ENCODE measurements at regions not wholly inside any gene's neighbourhood (a gene's known extent, or its start where the extent isn't known, plus 50 kb on each side); places are given as distances from the start of the nearest gene placed in this dataset.
"Not testable (repeated sequence)": the region's sequence is repeated elsewhere in the genome, so short reads cannot be mapped to it uniquely, and the experiment has no call there.

DNA sequence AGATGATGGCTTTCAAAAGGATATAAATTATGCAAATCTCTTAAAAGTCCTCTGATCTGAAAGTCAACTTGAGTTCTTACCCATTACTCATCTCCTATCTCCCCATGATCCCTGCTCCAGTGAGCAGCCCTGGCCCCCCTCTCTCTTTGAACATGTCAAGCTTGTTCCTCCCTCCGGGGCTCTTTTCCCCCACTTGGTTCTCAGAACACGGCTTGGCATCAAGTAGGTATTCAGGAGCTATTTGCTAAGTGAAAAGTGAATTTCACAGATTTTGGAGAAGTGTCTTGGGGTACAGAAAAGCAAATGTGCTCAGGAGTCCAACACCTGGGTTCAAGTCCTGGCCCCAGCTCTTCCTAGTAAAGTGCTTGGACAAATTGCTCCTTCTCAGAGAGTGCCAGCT, 98.3 kb upstream of the CTBP2 start:
- in situ Hi-C loops (cut with HindIII; ENCODE audit: low sequenced_read_pairs): no loop called here
- DNase-seq (ENCODE audit: low read depth, low spot score): no peak
- no peak overlapping the region for H3K4me3 ChIP-seq (ENCODE audit: low read depth, low read length)
- TF ChIP-seq, protein P1, sequence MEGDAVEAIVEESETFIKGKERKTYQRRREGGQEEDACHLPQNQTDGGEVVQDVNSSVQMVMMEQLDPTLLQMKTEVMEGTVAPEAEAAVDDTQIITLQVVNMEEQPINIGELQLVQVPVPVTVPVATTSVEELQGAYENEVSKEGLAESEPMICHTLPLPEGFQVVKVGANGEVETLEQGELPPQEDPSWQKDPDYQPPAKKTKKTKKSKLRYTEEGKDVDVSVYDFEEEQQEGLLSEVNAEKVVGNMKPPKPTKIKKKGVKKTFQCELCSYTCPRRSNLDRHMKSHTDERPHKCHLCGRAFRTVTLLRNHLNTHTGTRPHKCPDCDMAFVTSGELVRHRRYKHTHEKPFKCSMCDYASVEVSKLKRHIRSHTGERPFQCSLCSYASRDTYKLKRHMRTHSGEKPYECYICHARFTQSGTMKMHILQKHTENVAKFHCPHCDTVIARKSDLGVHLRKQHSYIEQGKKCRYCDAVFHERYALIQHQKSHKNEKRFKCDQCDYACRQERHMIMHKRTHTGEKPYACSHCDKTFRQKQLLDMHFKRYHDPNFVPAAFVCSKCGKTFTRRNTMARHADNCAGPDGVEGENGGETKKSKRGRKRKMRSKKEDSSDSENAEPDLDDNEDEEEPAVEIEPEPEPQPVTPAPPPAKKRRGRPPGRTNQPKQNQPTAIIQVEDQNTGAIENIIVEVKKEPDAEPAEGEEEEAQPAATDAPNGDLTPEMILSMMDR (IDR thresholded peaks at IDR 0.05; ENCODE audit: low read depth, low read length): no peak

DNA sequence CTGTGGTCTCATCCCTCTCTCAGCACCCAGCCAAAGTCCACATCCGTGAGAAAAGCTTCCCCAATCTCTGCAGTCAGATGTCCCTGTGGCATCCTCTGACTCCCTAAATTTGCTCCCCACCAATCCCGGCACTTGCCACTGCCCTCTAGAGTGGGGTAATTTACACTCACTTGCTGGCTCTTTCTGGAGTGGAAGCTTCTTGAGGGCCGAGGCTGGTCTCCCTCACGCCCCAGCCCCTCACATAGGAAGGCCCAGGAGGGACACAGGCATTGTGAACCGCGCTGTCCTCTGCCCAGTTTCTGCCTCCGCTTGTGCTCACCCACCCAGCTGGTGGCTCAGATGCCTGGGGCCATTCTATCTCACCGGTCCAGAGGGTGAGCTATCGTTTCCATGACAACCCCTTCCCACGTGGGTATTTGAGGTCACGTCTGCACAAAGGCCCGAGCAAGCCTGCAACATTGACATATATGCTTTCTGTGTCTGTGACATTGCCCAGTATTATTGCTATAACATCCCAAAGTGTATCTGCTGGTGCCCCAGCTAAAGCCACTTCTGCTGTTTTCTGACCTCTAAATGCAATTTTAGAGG, 97.3 kb upstream of the CTBP2 start:
- TF ChIP-seq, protein P1 (IDR thresholded peaks at IDR 0.05; ENCODE audit: low read depth, low read length): no peak
- in situ Hi-C loops (cut with HindIII; ENCODE audit: low sequenced_read_pairs): no loop called here
- H3K4me3 ChIP-seq (ENCODE audit: low read depth, low read length): no peak overlapping the region
- DNase-seq (ENCODE audit: low read depth, low spot score): no peak

DNA sequence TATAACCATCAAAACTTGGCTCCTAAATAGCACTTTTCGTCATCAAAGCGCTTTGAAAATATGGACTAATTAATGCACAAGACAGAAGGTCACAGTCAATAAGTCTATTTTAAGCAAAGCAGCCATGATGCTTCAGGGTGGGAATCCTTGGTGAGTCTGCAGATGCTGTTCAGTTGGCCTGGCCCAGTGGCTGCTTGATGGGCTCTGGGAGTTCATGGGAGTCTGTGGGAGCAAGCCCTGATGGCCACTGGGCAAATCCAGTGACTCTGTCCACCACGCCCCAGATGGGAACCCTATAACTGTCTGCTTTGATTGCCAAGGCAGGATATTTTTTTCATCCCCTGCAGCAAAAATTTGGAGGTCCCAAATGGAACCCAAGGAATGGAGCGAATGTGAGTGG, 95.7 kb upstream of the CTBP2 start:
- in situ Hi-C loops (cut with HindIII; ENCODE audit: low sequenced_read_pairs): no loop called here
- DNase-seq (ENCODE audit: low read depth, low spot score): no peak
- TF ChIP-seq, protein P1 (IDR thresholded peaks at IDR 0.05; ENCODE audit: low read depth, low read length): no peak
- H3K4me3 ChIP-seq (ENCODE audit: low read depth, low read length): no peak overlapping the region

DNA sequence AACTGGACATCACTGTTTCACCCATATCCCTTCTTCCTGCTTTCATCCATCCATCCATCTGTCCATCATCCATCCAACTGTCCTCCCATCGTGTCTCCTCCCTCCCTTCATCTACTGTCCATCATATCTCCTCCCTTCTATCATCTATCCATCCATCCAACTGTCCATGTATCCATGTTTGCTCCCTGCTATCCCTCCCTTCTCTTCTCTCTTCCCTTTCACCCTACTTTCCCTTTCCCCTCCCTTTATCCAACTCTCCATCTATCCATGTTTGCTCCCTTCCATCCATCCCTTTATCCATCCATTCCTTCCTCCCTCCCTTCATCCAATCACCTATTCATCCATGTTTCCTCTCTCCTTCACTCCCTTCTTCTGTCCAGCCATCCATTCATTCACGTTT, 92.6 kb upstream of the CTBP2 start:
- no peak overlapping the region for H3K4me3 ChIP-seq (ENCODE audit: low read depth, low read length)
- no peak for DNase-seq (ENCODE audit: low read depth, low spot score)
- TF ChIP-seq, protein P1 (IDR thresholded peaks at IDR 0.05; ENCODE audit: low read depth, low read length): no peak
- in situ Hi-C loops (cut with HindIII; ENCODE audit: low sequenced_read_pairs): no loop called here

DNA sequence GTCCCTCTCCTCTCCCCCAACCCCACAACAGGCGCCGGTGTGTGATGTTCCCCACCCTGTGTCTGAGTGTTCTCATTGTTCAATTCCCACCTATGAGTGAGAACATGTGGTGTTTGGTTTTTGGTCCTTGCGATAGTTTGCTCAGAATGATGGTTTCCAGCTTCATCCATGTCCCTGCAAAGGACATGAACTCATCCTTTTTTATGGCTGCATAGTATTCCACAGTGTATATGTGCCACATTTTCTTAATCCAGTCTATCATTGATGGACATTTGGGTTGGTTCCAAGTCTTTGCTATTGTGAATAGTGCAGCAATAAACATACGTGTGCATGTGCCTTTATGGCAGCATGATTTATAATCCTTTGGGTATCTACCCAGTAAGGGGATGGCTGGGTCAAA, 90.5 kb upstream of the CTBP2 start:
- in situ Hi-C loops (cut with HindIII; ENCODE audit: low sequenced_read_pairs); DNase-seq (ENCODE audit: low read depth, low spot score): not testable (repeated sequence)

DNA sequence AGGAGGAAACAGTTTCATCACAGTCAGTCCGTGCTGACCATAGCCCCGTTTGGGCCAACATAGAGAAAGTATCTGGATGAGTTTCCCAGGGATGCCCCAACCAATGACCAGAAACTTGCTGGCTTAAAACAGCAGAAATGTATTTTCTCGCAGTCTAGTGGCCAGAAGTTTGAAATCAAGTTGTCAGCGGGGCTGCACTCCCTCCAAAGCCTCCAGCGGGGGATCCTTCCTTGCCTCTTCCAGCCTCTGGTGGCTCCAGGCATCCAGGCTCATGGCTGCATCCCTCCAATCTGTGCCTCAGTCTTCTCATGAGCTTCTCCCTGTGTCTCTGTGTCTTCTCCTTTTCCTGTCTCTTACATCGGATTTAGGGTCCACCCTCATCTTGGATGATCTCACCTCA, 89.6 kb upstream of the CTBP2 start:
- DNase-seq (ENCODE audit: low read depth, low spot score): no peak
- TF ChIP-seq, protein P1 (IDR thresholded peaks at IDR 0.05; ENCODE audit: low read depth, low read length): no peak
- H3K4me3 ChIP-seq (ENCODE audit: low read depth, low read length): no peak overlapping the region
- in situ Hi-C loops (cut with HindIII; ENCODE audit: low sequenced_read_pairs): no loop called here

More for the DNA sequence above, 90.5 kb upstream of the CTBP2 start:
- not testable (repeated sequence) for H3K4me3 ChIP-seq (ENCODE audit: low read depth, low read length)

DNA sequence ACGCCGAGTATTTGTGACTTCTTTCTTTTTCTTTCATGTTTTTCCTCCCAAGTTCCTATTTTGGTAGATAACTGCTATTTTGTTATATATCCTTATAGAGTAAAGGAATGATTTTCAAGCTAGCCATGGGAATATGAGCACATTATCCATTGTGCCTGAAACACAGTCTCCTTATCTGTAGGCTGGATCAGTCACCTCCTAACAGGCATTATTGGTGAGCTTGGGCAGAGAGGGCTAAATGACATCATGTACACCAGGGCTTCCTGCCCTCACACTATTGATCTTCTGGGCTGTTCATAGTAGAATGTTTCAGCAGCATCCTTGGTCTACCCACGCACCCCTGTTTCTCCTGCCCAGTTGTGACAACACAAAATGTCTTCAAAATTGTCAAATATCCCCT, 88.1 kb upstream of the CTBP2 start:
- H3K4me3 ChIP-seq (ENCODE audit: low read depth, low read length): no peak overlapping the region
- TF ChIP-seq, protein P1 (IDR thresholded peaks at IDR 0.05; ENCODE audit: low read depth, low read length): no peak
- in situ Hi-C loops (cut with HindIII; ENCODE audit: low sequenced_read_pairs): no loop called here
- no peak for DNase-seq (ENCODE audit: low read depth, low spot score)
